ENCODE measurements at regions not wholly inside any gene's neighbourhood (a gene's known extent, or its start where the extent isn't known, plus 50 kb on each side); places are given as distances from the start of the nearest gene placed in this dataset.

DNA sequence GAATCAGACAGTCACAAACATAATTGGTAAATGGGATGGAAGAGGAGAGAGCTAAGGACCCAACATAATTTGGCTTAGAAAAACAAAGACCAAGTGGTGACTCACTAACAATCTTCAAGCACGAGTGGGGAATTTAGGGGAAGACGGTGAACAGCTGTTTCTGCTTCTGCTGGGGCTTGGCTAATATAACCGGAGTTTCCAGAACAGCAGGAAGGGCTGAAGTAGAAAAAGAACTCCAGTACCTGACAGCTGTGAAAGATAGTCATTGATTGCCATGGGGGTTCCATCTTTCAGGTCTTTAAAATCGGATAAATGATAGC is 290.9 kb upstream of the LDB2 start:
- H3K4me3 Mint-ChIP-seq (ENCODE audit: low read depth, unreplicated experiment), result no peak overlapping the region
- TF ChIP-seq, protein P1, sequence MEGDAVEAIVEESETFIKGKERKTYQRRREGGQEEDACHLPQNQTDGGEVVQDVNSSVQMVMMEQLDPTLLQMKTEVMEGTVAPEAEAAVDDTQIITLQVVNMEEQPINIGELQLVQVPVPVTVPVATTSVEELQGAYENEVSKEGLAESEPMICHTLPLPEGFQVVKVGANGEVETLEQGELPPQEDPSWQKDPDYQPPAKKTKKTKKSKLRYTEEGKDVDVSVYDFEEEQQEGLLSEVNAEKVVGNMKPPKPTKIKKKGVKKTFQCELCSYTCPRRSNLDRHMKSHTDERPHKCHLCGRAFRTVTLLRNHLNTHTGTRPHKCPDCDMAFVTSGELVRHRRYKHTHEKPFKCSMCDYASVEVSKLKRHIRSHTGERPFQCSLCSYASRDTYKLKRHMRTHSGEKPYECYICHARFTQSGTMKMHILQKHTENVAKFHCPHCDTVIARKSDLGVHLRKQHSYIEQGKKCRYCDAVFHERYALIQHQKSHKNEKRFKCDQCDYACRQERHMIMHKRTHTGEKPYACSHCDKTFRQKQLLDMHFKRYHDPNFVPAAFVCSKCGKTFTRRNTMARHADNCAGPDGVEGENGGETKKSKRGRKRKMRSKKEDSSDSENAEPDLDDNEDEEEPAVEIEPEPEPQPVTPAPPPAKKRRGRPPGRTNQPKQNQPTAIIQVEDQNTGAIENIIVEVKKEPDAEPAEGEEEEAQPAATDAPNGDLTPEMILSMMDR (IDR thresholded peaks at IDR 0.05; ENCODE audit: unreplicated experiment), result no peak
- no TSS peak for BruUV-seq (replicated peaks)
- no peak for DNase-seq
- intact Hi-C loops (cut with micrococcal nuclease; ENCODE audit: unreplicated experiment), result no loop called here
- no peaks in the 10 kb centered on the region for H3K27me3 Mint-ChIP-seq (ENCODE audit: unreplicated experiment)
- peaks cover 10% of the 10 kb centered on the region for H3K9me3 Mint-ChIP-seq (ENCODE audit: low read depth, unreplicated experiment)
- H3K4me1 Mint-ChIP-seq (ENCODE audit: low read depth, unreplicated experiment), result no peaks in the 10 kb centered on the region
- H3K36me3 Mint-ChIP-seq (ENCODE audit: insufficient read depth, unreplicated experiment), result no peaks in the 10 kb centered on the region
- CTCF ChIA-PET, result no interaction called here
- no peak overlapping the region for H3K27ac Mint-ChIP-seq (ENCODE audit: unreplicated experiment)

DNA sequence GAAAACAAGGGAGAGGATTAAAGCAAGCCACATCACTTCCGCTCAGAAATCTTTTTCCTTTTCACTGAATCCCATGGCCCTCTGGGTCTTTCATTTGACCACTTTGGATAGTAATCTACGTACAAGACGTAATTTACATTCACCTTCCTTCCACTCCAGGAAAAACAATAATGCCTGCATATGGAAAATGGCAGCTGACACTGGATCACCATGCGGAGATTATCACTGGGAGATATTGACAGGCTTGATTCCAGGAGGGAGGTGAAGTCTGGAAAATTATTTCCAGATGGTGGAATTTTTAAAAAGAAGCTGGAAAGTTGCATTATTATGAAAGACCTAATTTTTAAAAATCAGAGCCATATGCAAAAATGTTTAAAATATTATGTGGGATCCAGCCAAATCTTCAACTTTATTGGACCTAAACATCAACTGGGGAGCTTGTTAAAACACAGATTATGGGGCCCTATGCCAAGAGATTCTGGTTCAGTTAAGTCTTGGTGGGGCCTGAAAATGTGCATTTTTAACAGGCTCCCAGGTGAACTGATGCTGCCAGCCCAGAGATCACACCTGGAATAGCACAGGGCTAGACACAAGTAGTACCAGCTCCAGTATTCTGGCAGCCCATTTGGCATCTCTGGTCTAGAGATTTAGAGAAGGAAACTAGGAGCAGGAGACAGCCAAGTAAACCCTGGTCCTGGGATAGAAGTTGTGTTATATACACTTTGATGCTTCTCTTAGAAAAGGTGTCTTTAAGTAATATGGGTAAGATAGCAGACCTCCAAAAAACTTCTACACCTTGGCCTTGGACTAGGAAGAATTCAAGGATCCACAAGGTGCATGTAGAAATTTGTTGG is 290.3 kb upstream of the LDB2 start:
- Mint-ChIP-seq H3K4me1 (ENCODE audit: low read depth, unreplicated experiment) (no peaks in the 10 kb centered on the region), H3K36me3 (ENCODE audit: insufficient read depth, unreplicated experiment) (no peaks in the 10 kb centered on the region), H3K27ac (ENCODE audit: unreplicated experiment) (no peak overlapping the region), H3K4me3 (ENCODE audit: low read depth, unreplicated experiment) (no peak overlapping the region), H3K9me3 (ENCODE audit: low read depth, unreplicated experiment) (peaks cover 14% of the 10 kb centered on the region), H3K27me3 (ENCODE audit: unreplicated experiment) (no peaks in the 10 kb centered on the region)
- BruUV-seq (replicated peaks), result no TSS peak
- TF ChIP-seq, protein P1 (IDR thresholded peaks at IDR 0.05; ENCODE audit: unreplicated experiment), result no peak
- intact Hi-C loops (cut with micrococcal nuclease; ENCODE audit: unreplicated experiment), result no loop called here
- DNase-seq, result no peak
- CTCF ChIA-PET, result no interaction called here

DNA sequence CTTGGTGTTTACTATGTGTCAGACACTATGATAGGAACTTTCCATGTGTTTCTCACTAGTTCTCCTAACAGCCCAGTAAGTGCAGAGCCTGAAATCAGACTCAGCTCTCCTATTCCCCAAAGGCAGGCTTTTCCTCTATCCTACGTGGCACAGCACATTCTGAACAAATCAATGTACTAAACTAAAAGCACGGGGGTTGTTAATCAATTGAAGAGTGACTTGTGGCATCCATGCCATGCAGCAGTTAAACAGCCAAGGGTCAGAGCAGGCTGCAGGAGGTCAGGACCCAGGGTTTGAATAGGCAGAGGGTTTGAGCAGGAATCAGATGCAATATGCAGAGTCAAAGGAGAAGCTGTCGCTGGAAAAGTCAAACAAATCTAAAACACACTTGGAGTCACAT is 289.7 kb upstream of the LDB2 start:
- intact Hi-C loops (cut with micrococcal nuclease; ENCODE audit: unreplicated experiment), result no loop called here
- Mint-ChIP-seq H3K27me3 (ENCODE audit: unreplicated experiment) (no peaks in the 10 kb centered on the region), H3K27ac (ENCODE audit: unreplicated experiment) (no peak overlapping the region), H3K9me3 (ENCODE audit: low read depth, unreplicated experiment) (peaks cover 14% of the 10 kb centered on the region), H3K4me3 (ENCODE audit: low read depth, unreplicated experiment) (no peak overlapping the region), H3K36me3 (ENCODE audit: insufficient read depth, unreplicated experiment) (no peaks in the 10 kb centered on the region), H3K4me1 (ENCODE audit: low read depth, unreplicated experiment) (no peaks in the 10 kb centered on the region)
- TF ChIP-seq, protein P1 (IDR thresholded peaks at IDR 0.05; ENCODE audit: unreplicated experiment), result no peak
- DNase-seq, result no peak
- CTCF ChIA-PET, result no interaction called here
- BruUV-seq (replicated peaks), result no TSS peak

DNA sequence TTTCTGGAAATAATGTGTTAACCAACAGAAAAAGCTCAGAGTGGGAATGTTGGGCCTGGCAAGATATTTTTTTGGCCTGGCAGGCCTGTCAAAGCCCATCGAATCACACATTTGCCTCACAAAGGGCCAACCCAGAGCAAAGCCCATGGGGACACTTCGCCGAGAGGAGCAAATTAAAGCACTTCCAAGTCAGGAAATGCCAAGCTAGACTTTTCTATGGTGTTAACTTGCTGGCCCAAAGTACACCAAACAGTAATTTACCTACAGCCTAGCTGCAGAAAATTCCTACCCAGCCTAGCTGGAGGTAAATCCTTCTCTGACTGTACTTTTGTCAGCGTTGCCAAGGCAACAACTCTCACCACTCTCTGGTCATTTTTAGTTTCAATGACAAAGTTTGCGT is 288.6 kb upstream of the LDB2 start:
- intact Hi-C loops (cut with micrococcal nuclease; ENCODE audit: unreplicated experiment), result no loop called here
- TF ChIP-seq, protein P1 (IDR thresholded peaks at IDR 0.05; ENCODE audit: unreplicated experiment), result no peak
- Mint-ChIP-seq H3K9me3 (ENCODE audit: low read depth, unreplicated experiment) (peaks cover 14% of the 10 kb centered on the region), H3K27me3 (ENCODE audit: unreplicated experiment) (no peaks in the 10 kb centered on the region), H3K27ac (ENCODE audit: unreplicated experiment) (no peak overlapping the region), H3K36me3 (ENCODE audit: insufficient read depth, unreplicated experiment) (no peaks in the 10 kb centered on the region), H3K4me1 (ENCODE audit: low read depth, unreplicated experiment) (no peaks in the 10 kb centered on the region), H3K4me3 (ENCODE audit: low read depth, unreplicated experiment) (no peak overlapping the region)
- CTCF ChIA-PET, result no interaction called here
- no peak for DNase-seq
- BruUV-seq (replicated peaks), result no TSS peak
